ENCODE measurements at regions not wholly inside any gene's neighbourhood (a gene's known extent, or its start where the extent isn't known, plus 50 kb on each side); places are given as distances from the start of the nearest gene placed in this dataset.

DNA sequence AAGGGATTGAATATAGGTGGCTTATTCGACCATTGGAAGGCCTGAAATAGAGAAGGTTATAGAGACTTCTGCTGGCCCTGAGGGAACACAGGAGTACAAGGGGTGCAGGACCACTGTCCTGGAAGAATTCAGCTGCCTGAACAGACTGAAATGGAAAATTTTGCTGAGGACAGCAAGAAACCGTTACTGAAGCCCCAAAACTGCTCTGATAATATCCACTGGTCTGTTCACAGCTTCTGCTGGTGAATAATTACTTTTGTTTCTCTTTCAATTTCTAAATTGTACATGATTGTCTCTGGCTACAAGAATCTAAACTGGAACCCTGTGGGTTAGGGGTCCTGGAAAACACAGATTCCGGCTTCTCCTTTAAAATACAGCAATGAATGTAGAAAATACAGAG is 218.5 kb upstream of the CDH12 start:
- H3K4ac ChIP-seq (ENCODE audit: low read length) = no peak overlapping the region
- no peak overlapping the region for H3K4me3 ChIP-seq (ENCODE audit: low read length in 2 of 2)
- H3K14ac ChIP-seq (ENCODE audit: low read length) = no peak overlapping the region
- no peak overlapping the region for H2AFZ ChIP-seq (ENCODE audit: low read length)
- H2BK5ac ChIP-seq (ENCODE audit: low read length) = no peak overlapping the region
- no peaks in the 10 kb centered on the region for H3K36me3 ChIP-seq (replicated peaks in 1 of 2; ENCODE audit: control insufficient read depth in 2 of 2, insufficient read depth in 2 of 2, low read length in 2 of 2)
- H3K27ac ChIP-seq (replicated peaks; ENCODE audit: low read length) = no peak overlapping the region
- H2AK5ac ChIP-seq (ENCODE audit: low read depth, low read length) = no peak overlapping the region
- no peak overlapping the region for H3K18ac ChIP-seq (ENCODE audit: low read length)
- H4K8ac ChIP-seq (ENCODE audit: low read depth, low read length) = no peak overlapping the region
- no peak for DNase-seq (ENCODE audit: low spot score)
- no peak overlapping the region for H2BK15ac ChIP-seq (ENCODE audit: low read length)
- H2BK12ac ChIP-seq (ENCODE audit: low read length) = no peak overlapping the region
- no peaks in the 10 kb centered on the region for H3K79me1 ChIP-seq (ENCODE audit: low read depth, low read length)
- H3K9me3 ChIP-seq (replicated peaks in 1 of 2; ENCODE audit: control insufficient read depth in 2 of 2, insufficient read depth in 1 of 2, low read depth in 1 of 2, low read length in 2 of 2) = no peaks in the 10 kb centered on the region
- no peak overlapping the region for H4K91ac ChIP-seq (ENCODE audit: low read depth, low read length, poor library complexity)
- H3K23ac ChIP-seq (ENCODE audit: low read depth, low read length, poor library complexity) = no peak overlapping the region
- H3K27me3 ChIP-seq (ENCODE audit: control insufficient read depth in 3 of 3, insufficient read depth in 3 of 3, low read depth in 1 of 3, low read length in 3 of 3) = no peaks in the 10 kb centered on the region
- H3K9ac ChIP-seq (ENCODE audit: low read depth, low read length, poor library complexity) = no peak overlapping the region
- WGBS, 2 donors (ENCODE audit: extremely low coverage in 2 of 2, insufficient read length in 2 of 2, insufficient replicate concordance in 1 of 2) = no CpG with 5 or more reads among the region's 3 CpGs
- no peak overlapping the region for H2BK120ac ChIP-seq (ENCODE audit: low read depth, low read length)
- no peak overlapping the region for H3K4me2 ChIP-seq (ENCODE audit: insufficient read depth, low read length, poor library complexity, severe bottlenecking)
- H3K4me1 ChIP-seq (ENCODE audit: control insufficient read depth in 2 of 2, insufficient read depth in 1 of 2, low read depth in 1 of 2, low read length in 2 of 2) = no peaks in the 10 kb centered on the region

DNA sequence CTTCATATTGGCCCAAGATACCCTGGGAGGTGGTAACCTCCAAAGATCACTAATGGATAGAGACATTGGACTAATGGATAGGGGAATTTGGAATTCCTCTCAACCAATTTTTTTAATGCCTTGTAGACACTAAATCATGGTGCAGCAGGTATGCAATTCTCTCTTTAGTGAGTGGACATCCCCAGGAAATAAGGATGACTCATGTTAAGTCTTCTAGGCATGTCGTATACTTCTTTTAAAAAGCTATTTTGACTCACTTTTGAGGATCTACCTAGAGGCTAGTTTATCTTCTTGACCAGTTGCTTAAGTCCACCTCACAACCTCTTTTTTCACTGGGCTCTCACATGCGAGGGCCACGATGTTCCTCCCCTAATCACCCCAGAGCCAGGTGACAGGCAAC is 211.6 kb upstream of the CDH12 start:
- no peak overlapping the region for H2AK5ac ChIP-seq (ENCODE audit: low read depth, low read length)
- H3K4me3 ChIP-seq (ENCODE audit: low read length in 2 of 2) = no peak overlapping the region
- H3K4me1 ChIP-seq (ENCODE audit: control insufficient read depth in 2 of 2, insufficient read depth in 1 of 2, low read depth in 1 of 2, low read length in 2 of 2) = no peaks in the 10 kb centered on the region
- H2AFZ ChIP-seq (ENCODE audit: low read length) = no peak overlapping the region
- no peak overlapping the region for H2BK15ac ChIP-seq (ENCODE audit: low read length)
- H3K23ac ChIP-seq (ENCODE audit: low read depth, low read length, poor library complexity) = no peak overlapping the region
- no peak overlapping the region for H3K14ac ChIP-seq (ENCODE audit: low read length)
- H4K91ac ChIP-seq (ENCODE audit: low read depth, low read length, poor library complexity) = no peak overlapping the region
- H3K36me3 ChIP-seq (replicated peaks in 1 of 2; ENCODE audit: control insufficient read depth in 2 of 2, insufficient read depth in 2 of 2, low read length in 2 of 2) = no peaks in the 10 kb centered on the region
- no peak overlapping the region for H4K8ac ChIP-seq (ENCODE audit: low read depth, low read length)
- H3K4me2 ChIP-seq (ENCODE audit: insufficient read depth, low read length, poor library complexity, severe bottlenecking) = no peak overlapping the region
- no peaks in the 10 kb centered on the region for H3K9me3 ChIP-seq (replicated peaks in 1 of 2; ENCODE audit: control insufficient read depth in 2 of 2, insufficient read depth in 1 of 2, low read depth in 1 of 2, low read length in 2 of 2)
- no peak overlapping the region for H2BK5ac ChIP-seq (ENCODE audit: low read length)
- no peak overlapping the region for H3K18ac ChIP-seq (ENCODE audit: low read length)
- no peak overlapping the region for H3K4ac ChIP-seq (ENCODE audit: low read length)
- DNase-seq (ENCODE audit: low spot score) = no peak
- no peaks in the 10 kb centered on the region for H3K27me3 ChIP-seq (ENCODE audit: control insufficient read depth in 3 of 3, insufficient read depth in 3 of 3, low read depth in 1 of 3, low read length in 3 of 3)
- H3K9ac ChIP-seq (ENCODE audit: low read depth, low read length, poor library complexity) = no peak overlapping the region
- no peak overlapping the region for H3K27ac ChIP-seq (replicated peaks; ENCODE audit: low read length)
- H2BK12ac ChIP-seq (ENCODE audit: low read length) = no peak overlapping the region
- no peaks in the 10 kb centered on the region for H3K79me1 ChIP-seq (ENCODE audit: low read depth, low read length)
- no CpG with 5 or more reads among the region's 3 CpGs for WGBS, 2 donors (ENCODE audit: extremely low coverage in 2 of 2, insufficient read length in 2 of 2, insufficient replicate concordance in 1 of 2)
- H2BK120ac ChIP-seq (ENCODE audit: low read depth, low read length) = no peak overlapping the region

DNA sequence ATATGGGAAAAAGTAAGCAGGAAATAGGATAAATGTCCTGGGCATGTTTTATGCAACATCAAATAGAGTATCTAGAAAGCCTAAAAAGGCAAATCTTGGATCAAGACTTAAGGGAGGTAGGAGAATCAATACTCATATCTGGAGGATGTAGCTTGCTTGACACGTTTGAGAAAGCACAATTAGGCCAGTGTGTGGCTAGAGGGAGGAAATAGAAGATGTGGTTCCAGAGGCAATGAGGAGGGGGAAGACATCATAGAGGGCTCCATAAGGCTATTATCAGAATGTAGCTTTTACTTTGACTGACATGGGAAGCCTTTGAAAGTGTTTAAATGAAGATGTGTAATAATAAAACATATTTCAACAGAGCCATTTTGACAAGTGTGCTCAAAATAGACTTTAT is 200.7 kb upstream of the CDH12 start:
- H3K4me3 ChIP-seq (ENCODE audit: low read length in 2 of 2) = no peak overlapping the region
- no peaks in the 10 kb centered on the region for H3K27me3 ChIP-seq (ENCODE audit: control insufficient read depth in 3 of 3, insufficient read depth in 3 of 3, low read depth in 1 of 3, low read length in 3 of 3)
- no peak overlapping the region for H3K18ac ChIP-seq (ENCODE audit: low read length)
- no peak overlapping the region for H2BK12ac ChIP-seq (ENCODE audit: low read length)
- no peak overlapping the region for H3K4me2 ChIP-seq (ENCODE audit: insufficient read depth, low read length, poor library complexity, severe bottlenecking)
- H2BK15ac ChIP-seq (ENCODE audit: low read length) = no peak overlapping the region
- H2AFZ ChIP-seq (ENCODE audit: low read length) = no peak overlapping the region
- no peak overlapping the region for H2BK5ac ChIP-seq (ENCODE audit: low read length)
- no CpG with 5 or more reads among the region's 1 CpG for WGBS, 2 donors (ENCODE audit: extremely low coverage in 2 of 2, insufficient read length in 2 of 2, insufficient replicate concordance in 1 of 2)
- H3K14ac ChIP-seq (ENCODE audit: low read length) = no peak overlapping the region
- no peaks in the 10 kb centered on the region for H3K9me3 ChIP-seq (replicated peaks in 1 of 2; ENCODE audit: control insufficient read depth in 2 of 2, insufficient read depth in 1 of 2, low read depth in 1 of 2, low read length in 2 of 2)
- no peaks in the 10 kb centered on the region for H3K4me1 ChIP-seq (ENCODE audit: control insufficient read depth in 2 of 2, insufficient read depth in 1 of 2, low read depth in 1 of 2, low read length in 2 of 2)
- no peak overlapping the region for H3K27ac ChIP-seq (replicated peaks; ENCODE audit: low read length)
- no peak overlapping the region for H4K91ac ChIP-seq (ENCODE audit: low read depth, low read length, poor library complexity)
- no peak overlapping the region for H4K8ac ChIP-seq (ENCODE audit: low read depth, low read length)
- no peaks in the 10 kb centered on the region for H3K79me1 ChIP-seq (ENCODE audit: low read depth, low read length)
- DNase-seq (ENCODE audit: low spot score) = no peak
- no peak overlapping the region for H3K4ac ChIP-seq (ENCODE audit: low read length)
- H3K9ac ChIP-seq (ENCODE audit: low read depth, low read length, poor library complexity) = no peak overlapping the region
- H2BK120ac ChIP-seq (ENCODE audit: low read depth, low read length) = no peak overlapping the region
- H3K36me3 ChIP-seq (replicated peaks in 1 of 2; ENCODE audit: control insufficient read depth in 2 of 2, insufficient read depth in 2 of 2, low read length in 2 of 2) = no peaks in the 10 kb centered on the region
- no peak overlapping the region for H3K23ac ChIP-seq (ENCODE audit: low read depth, low read length, poor library complexity)
- no peak overlapping the region for H2AK5ac ChIP-seq (ENCODE audit: low read depth, low read length)

DNA sequence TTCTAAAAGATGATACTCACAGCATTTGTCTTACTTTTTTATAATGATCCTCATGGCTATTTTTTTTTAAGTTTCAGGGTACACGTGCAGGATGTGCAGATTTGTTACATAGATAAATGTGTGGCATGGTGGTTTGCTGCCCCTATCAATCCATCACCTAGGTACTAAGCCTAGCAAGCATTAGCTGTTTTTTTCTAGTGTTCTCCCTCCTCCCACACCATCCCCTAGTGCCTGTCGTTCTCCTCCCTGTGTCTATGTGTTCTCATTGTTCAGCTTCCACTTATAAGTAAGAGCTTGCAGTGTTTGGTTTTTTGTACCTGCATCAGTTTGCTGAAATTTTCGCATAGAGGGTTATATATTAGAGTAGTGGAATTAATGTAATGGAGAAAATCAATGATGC is 189.1 kb upstream of the CDH12 start:
- no peaks in the 10 kb centered on the region for H3K36me3 ChIP-seq (replicated peaks in 1 of 2; ENCODE audit: control insufficient read depth in 2 of 2, insufficient read depth in 2 of 2, low read length in 2 of 2)
- H3K14ac ChIP-seq (ENCODE audit: low read length) = no peak overlapping the region
- no peak overlapping the region for H4K91ac ChIP-seq (ENCODE audit: low read depth, low read length, poor library complexity)
- no peaks in the 10 kb centered on the region for H3K4me1 ChIP-seq (ENCODE audit: control insufficient read depth in 2 of 2, insufficient read depth in 1 of 2, low read depth in 1 of 2, low read length in 2 of 2)
- H3K4me3 ChIP-seq (ENCODE audit: low read length in 2 of 2) = no peak overlapping the region
- H3K4me2 ChIP-seq (ENCODE audit: insufficient read depth, low read length, poor library complexity, severe bottlenecking) = no peak overlapping the region
- H3K18ac ChIP-seq (ENCODE audit: low read length) = no peak overlapping the region
- H3K9me3 ChIP-seq (replicated peaks in 1 of 2; ENCODE audit: control insufficient read depth in 2 of 2, insufficient read depth in 1 of 2, low read depth in 1 of 2, low read length in 2 of 2) = no peaks in the 10 kb centered on the region
- no peak overlapping the region for H3K4ac ChIP-seq (ENCODE audit: low read length)
- no peak overlapping the region for H3K9ac ChIP-seq (ENCODE audit: low read depth, low read length, poor library complexity)
- H2AFZ ChIP-seq (ENCODE audit: low read length) = no peak overlapping the region
- no peak overlapping the region for H2BK12ac ChIP-seq (ENCODE audit: low read length)
- no peak for DNase-seq (ENCODE audit: low spot score)
- no peak overlapping the region for H3K27ac ChIP-seq (replicated peaks; ENCODE audit: low read length)
- H3K27me3 ChIP-seq (ENCODE audit: control insufficient read depth in 3 of 3, insufficient read depth in 3 of 3, low read depth in 1 of 3, low read length in 3 of 3) = no peaks in the 10 kb centered on the region
- no peak overlapping the region for H2BK15ac ChIP-seq (ENCODE audit: low read length)
- H4K8ac ChIP-seq (ENCODE audit: low read depth, low read length) = no peak overlapping the region
- H3K79me1 ChIP-seq (ENCODE audit: low read depth, low read length) = no peaks in the 10 kb centered on the region
- H2AK5ac ChIP-seq (ENCODE audit: low read depth, low read length) = no peak overlapping the region
- H2BK120ac ChIP-seq (ENCODE audit: low read depth, low read length) = no peak overlapping the region
- no peak overlapping the region for H3K23ac ChIP-seq (ENCODE audit: low read depth, low read length, poor library complexity)
- whole genome bisulfite sequencing, 2 donors (ENCODE audit: extremely low coverage in 2 of 2, insufficient read length in 2 of 2, insufficient replicate concordance in 1 of 2) = no CpG with 5 or more reads among the region's 3 CpGs
- no peak overlapping the region for H2BK5ac ChIP-seq (ENCODE audit: low read length)
